HG02840 (cell line): ENCODE measurements at regions not wholly inside any gene's neighbourhood (a gene's known extent, or its start where the extent isn't known, plus 50 kb on each side); places are given as distances from the start of the nearest gene placed in this dataset.

Source experiments
- ATAC-seq: cut with Tn5 transposase; IDR thresholded peaks from one replicate; pipeline ENCODE4 v1.9.1; 2021; ENCODE audit warnings: mild to moderate bottlenecking, moderate library complexity, moderate number of reproducible peaks; ENCODE audit not compliant: unreplicated experiment, low FRiP score

GRCh38 chr13:105365021-105365550 is 1170.4 kb downstream of the EFNB2 start:
- no peak for ATAC-seq

- ATAC-seq, result no peak
These were observed 1171.3 kb downstream of the EFNB2 start for GRCh38 chr13:105364191-105364590.

- ATAC-seq, result no peak
These were observed 1171.9 kb downstream of the EFNB2 start for GRCh38 chr13:105363261-105364190.

GRCh38 chr13:105353654-105354053 is 1181.8 kb downstream of the EFNB2 start:
- ATAC-seq, result no peak

- ATAC-seq, result no peak
These were observed 1186.3 kb downstream of the EFNB2 start for GRCh38 chr13:105349082-105349723.

- no peak for ATAC-seq
These were observed 1189.2 kb downstream of the EFNB2 start for GRCh38 chr13:105346141-105346775.

GRCh38 chr13:105345730-105346129 is 1189.7 kb downstream of the EFNB2 start:
- no peak for ATAC-seq

GRCh38 chr13:105345131-105345530 is 1190.3 kb downstream of the EFNB2 start:
- no peak for ATAC-seq

GRCh38 chr13:105343134-105343806 is 1192.2 kb downstream of the EFNB2 start:
- no peak for ATAC-seq

GRCh38 chr13:105342281-105342820 is 1193.1 kb downstream of the EFNB2 start:
- no peak for ATAC-seq

- no peak for ATAC-seq
These were observed 1193.7 kb downstream of the EFNB2 start for GRCh38 chr13:105341758-105342157.

GRCh38 chr13:105341256-105341655 is 1194.2 kb downstream of the EFNB2 start:
- no peak for ATAC-seq

GRCh38 chr13:105340061-105340606 is 1195.3 kb downstream of the EFNB2 start:
- no peak for ATAC-seq

GRCh38 chr13:105338773-105339172 is 1196.7 kb downstream of the EFNB2 start:
- no peak for ATAC-seq

- no peak for ATAC-seq
These were observed 1197.5 kb downstream of the EFNB2 start for GRCh38 chr13:105338006-105338405.

- ATAC-seq, result no peak
These were observed 1198.5 kb downstream of the EFNB2 start for GRCh38 chr13:105336706-105337576.

- no peak for ATAC-seq
These were observed 1201.3 kb downstream of the EFNB2 start for GRCh38 chr13:105334211-105334610.

- ATAC-seq, result no peak
These were observed 1202.0 kb downstream of the EFNB2 start for GRCh38 chr13:105333416-105333815.

GRCh38 chr13:105329359-105329758 is 1206.1 kb downstream of the EFNB2 start:
- no peak for ATAC-seq
